ENCODE measurements at regions not wholly inside any gene's neighbourhood (a gene's known extent, or its start where the extent isn't known, plus 50 kb on each side); places are given as distances from the start of the nearest gene placed in this dataset.

- TF ChIP-seq POLR2A (IDR thresholded peaks at IDR 0.05; ENCODE audit: low read depth, low read length) (no peak), TAF1 (IDR thresholded peaks at IDR 0.05; ENCODE audit: borderline replicate concordance, low read depth, low read length) (no peak)
Observed at GRCh38 chr10:9024210-9024609, 969.7 kb downstream of the GATA3 start.
